ENCODE measurements at regions not wholly inside any gene's neighbourhood (a gene's known extent, or its start where the extent isn't known, plus 50 kb on each side); places are given as distances from the start of the nearest gene placed in this dataset.

- DNase-seq (ENCODE audit: low read depth in 2 of 2, low spot score in 1 of 2), result no peak
Observed at GRCh38 chr4:147401221-147401620, 79.7 kb upstream of the EDNRA start.

GRCh38 chr4:147407261-147408045 is 73.4 kb upstream of the EDNRA start:
- no peak for DNase-seq (ENCODE audit: low read depth in 2 of 2, low spot score in 1 of 2)

DNA sequence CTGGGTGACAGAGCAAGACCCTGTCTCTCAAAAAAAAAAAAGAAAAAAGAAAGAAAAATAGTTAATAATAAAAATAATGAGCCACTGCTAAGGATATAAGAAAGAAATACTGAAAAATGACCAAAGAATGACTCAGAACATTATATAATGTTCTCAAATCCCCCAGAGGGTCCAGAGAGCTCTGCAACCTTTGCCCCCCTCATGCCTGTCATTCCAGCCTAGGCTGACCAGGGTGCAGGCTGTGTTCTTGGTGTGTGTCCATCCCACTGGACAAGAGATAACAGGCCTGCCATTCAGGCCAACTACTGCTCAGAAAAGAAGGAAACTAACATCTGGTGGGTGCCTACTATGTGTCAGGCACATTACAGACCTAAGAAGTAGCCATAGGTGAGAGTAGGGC is 72.7 kb upstream of the EDNRA start:
- no peak for DNase-seq (ENCODE audit: low read depth in 2 of 2, low spot score in 1 of 2)

DNA sequence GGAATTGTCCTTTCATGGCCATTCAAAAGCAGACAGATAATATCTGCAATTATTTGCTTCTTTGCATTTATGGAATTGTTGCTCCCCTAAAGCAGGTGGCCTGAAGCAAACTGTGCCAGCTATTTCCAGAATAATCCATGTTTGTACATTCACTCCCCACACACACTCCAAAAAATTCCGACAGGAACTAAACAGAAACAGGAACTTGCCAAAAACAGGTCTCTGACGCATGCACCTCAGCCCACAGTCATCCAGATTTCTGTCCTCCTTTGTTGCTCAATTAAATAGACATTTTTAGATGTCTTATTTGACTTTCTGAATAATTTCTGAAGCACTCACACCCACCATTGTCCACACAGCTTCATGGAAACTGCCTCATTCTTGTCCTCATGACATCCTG is 71.5 kb upstream of the EDNRA start:
- no peak for DNase-seq (ENCODE audit: low read depth in 2 of 2, low spot score in 1 of 2)

- DNase-seq (ENCODE audit: low read depth in 2 of 2, low spot score in 1 of 2), result no peak
Observed at GRCh38 chr4:147418226-147418625, 62.7 kb upstream of the EDNRA start.

GRCh38 chr4:147421456-147421855 is 59.4 kb upstream of the EDNRA start:
- DNase-seq (ENCODE audit: low read depth in 2 of 2, low spot score in 1 of 2), result no peak

DNA sequence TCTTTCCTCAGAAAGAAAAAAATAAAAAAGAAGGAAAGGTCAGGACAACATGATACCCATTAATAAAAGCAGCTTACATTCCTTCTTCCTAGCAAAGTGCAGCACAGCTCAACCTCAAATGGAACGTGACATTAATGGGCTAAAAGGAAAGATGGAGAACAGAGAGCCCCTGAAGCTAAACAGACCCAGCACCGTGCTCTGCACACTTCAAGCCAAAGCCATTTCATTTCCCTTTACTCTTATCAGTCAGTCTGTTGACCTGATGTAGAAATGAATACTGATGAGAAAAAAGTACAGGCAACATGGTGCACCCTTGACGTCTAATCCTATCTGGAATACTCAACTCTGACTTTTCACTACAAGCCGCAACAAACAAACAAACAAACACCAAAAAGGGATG is 57.7 kb upstream of the EDNRA start:
- DNase-seq (ENCODE audit: low read depth in 2 of 2, low spot score in 1 of 2), result no peak

DNA sequence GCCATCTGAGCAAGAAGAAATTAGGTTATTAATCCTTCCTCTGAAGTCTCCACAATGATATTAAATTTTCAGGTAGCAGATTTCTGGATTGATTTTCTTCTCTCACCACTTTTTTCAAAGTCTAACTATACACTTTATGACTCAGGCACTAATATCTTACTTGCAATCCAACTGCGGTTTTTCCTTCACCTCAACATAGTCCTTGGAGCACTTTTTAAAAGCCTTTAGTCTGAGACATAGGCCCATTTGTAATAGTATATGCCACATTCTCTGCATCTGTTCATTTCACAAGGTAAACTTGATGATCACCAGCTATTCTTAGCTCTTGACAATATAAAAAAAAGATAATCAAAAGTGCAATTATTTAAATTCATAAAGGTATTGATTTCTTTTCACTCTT is 55.9 kb upstream of the EDNRA start:
- DNase-seq (ENCODE audit: low read depth in 2 of 2, low spot score in 1 of 2), result no peak

DNA sequence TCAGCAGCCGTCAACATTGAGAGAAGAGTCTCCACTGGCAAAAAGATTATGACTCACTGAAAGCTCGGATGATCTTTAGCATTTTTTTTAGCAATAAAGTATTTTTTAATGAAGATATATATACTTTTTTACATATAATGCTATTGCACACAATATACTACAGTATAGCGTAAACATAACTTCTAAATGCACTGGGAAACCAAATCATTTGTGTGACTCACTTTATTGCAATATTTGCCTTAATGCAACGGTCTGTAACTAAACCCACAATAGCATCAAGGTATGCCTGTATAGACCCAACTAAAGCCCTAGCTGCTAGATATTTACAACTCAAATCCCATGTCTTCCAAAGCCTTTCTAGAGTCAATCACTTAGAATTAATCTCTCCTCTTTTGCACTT is 52.3 kb upstream of the EDNRA start:
- no peak for DNase-seq (ENCODE audit: low read depth in 2 of 2, low spot score in 1 of 2)

GRCh38 chr4:147430111-147430510 is 50.8 kb upstream of the EDNRA start:
- no peak for DNase-seq (ENCODE audit: low read depth in 2 of 2, low spot score in 1 of 2)
